ENCODE measurements at regions not wholly inside any gene's neighbourhood (a gene's known extent, or its start where the extent isn't known, plus 50 kb on each side); places are given as distances from the start of the nearest gene placed in this dataset.

- no peak overlapping the region for H3K4me3 Mint-ChIP-seq
- H3K36me3 Mint-ChIP-seq (ENCODE audit: low read depth), result no peaks in the 10 kb centered on the region
- H3K4me1 Mint-ChIP-seq (ENCODE audit: low read depth), result no peaks in the 10 kb centered on the region
- peaks cover 42% of the 10 kb centered on the region for H3K9me3 Mint-ChIP-seq
- no peaks in the 10 kb centered on the region for H3K27me3 Mint-ChIP-seq (ENCODE audit: low read depth)
- H3K27ac Mint-ChIP-seq, result no peak overlapping the region
Measured at GRCh38 chr3:147538034-147538433, 128.9 kb downstream of the ZIC1 start.

DNA sequence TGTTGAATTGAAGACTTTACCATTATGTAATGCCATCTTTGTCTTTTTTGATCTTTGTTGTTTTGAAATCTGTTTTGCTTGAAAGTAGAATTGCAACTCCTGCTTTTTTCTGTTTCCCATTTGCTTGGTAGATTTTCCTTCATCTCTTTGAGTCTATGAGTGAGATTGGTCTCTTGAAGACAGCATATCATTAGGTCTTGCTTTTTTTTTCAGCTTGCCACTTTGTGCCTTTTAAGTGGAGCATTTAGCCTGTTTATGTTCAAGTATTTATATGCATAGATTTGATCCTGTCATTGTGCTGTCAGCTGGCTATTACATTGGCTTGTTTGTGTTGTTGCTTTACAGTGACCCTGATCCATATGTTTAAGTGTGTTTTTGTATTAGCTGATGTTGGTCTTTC lies 131.8 kb downstream of the ZIC1 start:
- H3K9me3 Mint-ChIP-seq, result peaks cover 35% of the 10 kb centered on the region

DNA sequence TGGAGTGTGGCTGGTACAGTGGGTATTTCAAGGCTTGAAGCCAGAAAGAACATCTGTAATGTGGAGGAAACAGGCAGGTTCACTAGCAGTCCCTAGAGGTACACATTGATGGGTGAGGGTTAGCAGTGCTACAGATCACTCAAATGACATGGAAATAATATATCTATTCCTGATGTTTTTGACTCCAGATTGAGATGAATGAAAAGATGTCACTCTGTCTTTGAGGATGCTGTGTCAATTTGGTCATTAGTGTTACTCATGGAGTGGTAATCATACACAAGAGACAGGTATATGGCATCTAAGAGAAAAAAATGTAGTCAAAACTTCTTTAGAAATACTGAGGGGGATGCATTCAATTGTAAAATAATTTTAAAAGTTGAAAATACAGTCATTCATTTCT lies 135.1 kb downstream of the ZIC1 start:
- Mint-ChIP-seq H3K4me1 (ENCODE audit: low read depth) (no peaks in the 10 kb centered on the region), H3K9me3 (peaks cover 23% of the 10 kb centered on the region), H3K27ac (no peak overlapping the region), H3K4me3 (no peak overlapping the region), H3K27me3 (ENCODE audit: low read depth) (no peaks in the 10 kb centered on the region), H3K36me3 (ENCODE audit: low read depth) (no peaks in the 10 kb centered on the region)

More for the DNA sequence above, 131.8 kb downstream of the ZIC1 start:
- Mint-ChIP-seq H3K4me3 (no peak overlapping the region), H3K27me3 (ENCODE audit: low read depth) (no peaks in the 10 kb centered on the region), H3K27ac (no peak overlapping the region), H3K4me1 (ENCODE audit: low read depth) (no peaks in the 10 kb centered on the region), H3K36me3 (ENCODE audit: low read depth) (no peaks in the 10 kb centered on the region)

- H3K4me3 Mint-ChIP-seq, result no peak overlapping the region
Measured at GRCh38 chr3:147551491-147551890, 142.3 kb downstream of the ZIC1 start.

DNA sequence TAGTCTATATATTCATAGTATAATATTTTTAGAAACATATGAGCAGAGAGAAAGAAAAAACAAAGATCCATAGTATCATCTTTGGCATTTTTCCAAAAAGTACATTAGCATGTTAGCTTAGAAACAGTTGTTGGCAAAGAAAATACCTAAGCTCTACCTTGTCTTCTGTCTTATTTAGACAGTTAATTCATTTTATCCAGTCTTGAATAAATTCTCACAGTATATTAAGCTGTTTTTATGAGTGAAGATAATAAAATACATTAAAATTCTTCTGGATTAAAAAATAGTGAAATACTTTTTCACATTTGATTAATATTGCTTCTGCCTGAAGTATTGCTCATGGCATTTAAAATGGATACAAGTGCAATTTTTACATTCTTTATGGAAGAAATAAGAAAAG lies 145.2 kb downstream of the ZIC1 start:
- Mint-ChIP-seq H3K4me3 (no peak overlapping the region), H3K36me3 (ENCODE audit: low read depth) (no peaks in the 10 kb centered on the region), H3K27me3 (ENCODE audit: low read depth) (no peaks in the 10 kb centered on the region), H3K4me1 (ENCODE audit: low read depth) (no peaks in the 10 kb centered on the region), H3K9me3 (no peaks in the 10 kb centered on the region), H3K27ac (no peak overlapping the region)

More at GRCh38 chr3:147551491-147551890, 142.3 kb downstream of the ZIC1 start:
- no peaks in the 10 kb centered on the region for H3K9me3 Mint-ChIP-seq
- H3K27me3 Mint-ChIP-seq (ENCODE audit: low read depth), result no peaks in the 10 kb centered on the region
- no peak overlapping the region for H3K27ac Mint-ChIP-seq
- H3K4me1 Mint-ChIP-seq (ENCODE audit: low read depth), result no peaks in the 10 kb centered on the region
- no peaks in the 10 kb centered on the region for H3K36me3 Mint-ChIP-seq (ENCODE audit: low read depth)

DNA sequence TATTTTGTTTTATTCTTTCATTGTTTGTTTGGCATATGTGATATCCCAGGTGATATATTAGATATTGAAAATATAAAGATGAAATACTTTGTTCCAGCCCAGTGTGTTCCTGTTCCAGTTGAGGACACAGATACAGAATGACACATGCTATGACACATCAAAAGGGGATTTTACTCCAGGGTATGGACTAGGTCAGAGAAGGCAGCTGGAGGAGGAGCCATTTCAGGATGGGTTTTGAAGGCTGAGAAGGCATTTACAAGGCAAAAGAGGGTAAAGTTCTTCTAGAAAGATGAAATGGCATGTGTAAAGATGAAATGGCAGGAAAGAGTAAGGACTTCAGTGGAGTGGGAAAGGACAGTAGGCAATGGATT lies 163.8 kb downstream of the ZIC1 start:
- H3K36me3 Mint-ChIP-seq (ENCODE audit: low read depth), result no peaks in the 10 kb centered on the region
- H3K4me3 Mint-ChIP-seq, result no peak overlapping the region
- H3K4me1 Mint-ChIP-seq (ENCODE audit: low read depth), result no peaks in the 10 kb centered on the region
- H3K27ac Mint-ChIP-seq, result no peak overlapping the region
- no peaks in the 10 kb centered on the region for H3K27me3 Mint-ChIP-seq (ENCODE audit: low read depth)
- H3K9me3 Mint-ChIP-seq, result peaks cover 12% of the 10 kb centered on the region

DNA sequence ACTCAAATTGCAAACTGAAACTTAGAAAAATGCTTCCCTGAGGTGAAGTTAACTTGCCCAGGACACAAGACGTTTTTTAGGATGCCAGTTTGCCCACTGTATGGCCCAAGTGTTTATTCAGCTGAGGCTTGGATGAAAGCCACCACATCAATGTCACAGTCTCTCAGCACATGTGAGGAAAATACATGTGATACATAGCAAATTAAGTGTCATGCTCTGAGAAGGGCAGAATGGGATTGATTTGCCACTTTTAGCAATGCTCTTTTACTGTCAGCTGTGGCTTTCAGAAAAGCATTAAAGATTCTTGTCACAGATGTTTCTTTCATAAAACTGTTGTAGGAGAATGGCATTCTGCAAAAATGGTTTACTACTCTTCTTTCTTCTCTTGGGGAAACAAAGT lies 165.5 kb downstream of the ZIC1 start:
- Mint-ChIP-seq H3K36me3 (ENCODE audit: low read depth) (no peaks in the 10 kb centered on the region), H3K9me3 (peaks cover 12% of the 10 kb centered on the region), H3K27ac (no peak overlapping the region), H3K4me3 (no peak overlapping the region), H3K4me1 (ENCODE audit: low read depth) (no peaks in the 10 kb centered on the region), H3K27me3 (ENCODE audit: low read depth) (no peaks in the 10 kb centered on the region)

DNA sequence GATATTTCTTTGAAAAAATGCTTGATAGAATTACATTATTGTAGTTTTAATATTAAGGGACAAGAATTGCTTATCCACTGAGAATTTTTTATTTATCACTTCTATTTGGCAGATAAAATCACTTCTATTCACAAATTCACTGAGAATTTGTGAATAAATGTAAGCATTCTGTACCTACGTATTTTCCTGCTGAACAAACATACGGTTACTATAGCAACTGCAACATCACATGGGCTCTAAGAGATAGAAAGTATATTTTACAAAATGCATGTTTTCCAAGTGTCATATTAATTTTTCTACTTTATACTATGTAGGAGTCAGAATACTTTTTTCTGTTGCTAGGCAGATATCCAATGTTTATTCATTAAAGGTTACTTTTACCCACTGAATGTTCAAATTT lies 166.2 kb downstream of the ZIC1 start:
- no peaks in the 10 kb centered on the region for H3K4me1 Mint-ChIP-seq (ENCODE audit: low read depth)
- no peak overlapping the region for H3K4me3 Mint-ChIP-seq
- no peaks in the 10 kb centered on the region for H3K36me3 Mint-ChIP-seq (ENCODE audit: low read depth)
- no peaks in the 10 kb centered on the region for H3K27me3 Mint-ChIP-seq (ENCODE audit: low read depth)
- H3K27ac Mint-ChIP-seq, result no peak overlapping the region
- peaks cover 12% of the 10 kb centered on the region for H3K9me3 Mint-ChIP-seq

DNA sequence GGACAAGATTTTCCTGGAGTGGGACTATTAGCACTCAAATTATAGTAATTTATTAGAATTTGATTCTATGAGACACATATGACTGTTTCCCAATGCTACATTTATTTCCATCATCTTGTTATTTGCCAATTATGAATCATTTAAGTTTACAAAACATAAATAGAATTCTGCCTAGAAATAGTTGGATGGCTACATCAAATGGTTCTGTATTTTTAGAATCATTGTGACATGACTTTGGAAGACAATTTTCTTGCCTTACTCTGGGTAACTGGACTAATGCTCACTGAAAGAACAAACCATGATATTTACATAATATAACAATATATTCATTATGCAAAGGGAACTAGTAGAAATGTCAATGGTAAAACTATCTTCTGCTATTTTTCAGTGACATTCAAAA lies 173.5 kb downstream of the ZIC1 start:
- Mint-ChIP-seq H3K27me3 (ENCODE audit: low read depth) (no peaks in the 10 kb centered on the region), H3K9me3 (peaks cover 2% of the 10 kb centered on the region), H3K36me3 (ENCODE audit: low read depth) (no peaks in the 10 kb centered on the region), H3K4me1 (ENCODE audit: low read depth) (no peaks in the 10 kb centered on the region), H3K27ac (no peak overlapping the region), H3K4me3 (no peak overlapping the region)

- H3K27ac Mint-ChIP-seq, result no peak overlapping the region
- H3K27me3 Mint-ChIP-seq (ENCODE audit: low read depth), result no peaks in the 10 kb centered on the region
- no peak overlapping the region for H3K4me3 Mint-ChIP-seq
- H3K4me1 Mint-ChIP-seq (ENCODE audit: low read depth), result no peaks in the 10 kb centered on the region
- no peaks in the 10 kb centered on the region for H3K36me3 Mint-ChIP-seq (ENCODE audit: low read depth)
- peaks cover 4% of the 10 kb centered on the region for H3K9me3 Mint-ChIP-seq
Measured at GRCh38 chr3:147589016-147589415, 179.9 kb downstream of the ZIC1 start.

- Mint-ChIP-seq H3K4me3 (no peak overlapping the region), H3K27ac (no peak overlapping the region), H3K36me3 (ENCODE audit: low read depth) (no peaks in the 10 kb centered on the region), H3K9me3 (peaks cover 3% of the 10 kb centered on the region), H3K27me3 (ENCODE audit: low read depth) (no peaks in the 10 kb centered on the region), H3K4me1 (ENCODE audit: low read depth) (no peaks in the 10 kb centered on the region)
Measured at GRCh38 chr3:147604136-147604535, 195.0 kb downstream of the ZIC1 start.

DNA sequence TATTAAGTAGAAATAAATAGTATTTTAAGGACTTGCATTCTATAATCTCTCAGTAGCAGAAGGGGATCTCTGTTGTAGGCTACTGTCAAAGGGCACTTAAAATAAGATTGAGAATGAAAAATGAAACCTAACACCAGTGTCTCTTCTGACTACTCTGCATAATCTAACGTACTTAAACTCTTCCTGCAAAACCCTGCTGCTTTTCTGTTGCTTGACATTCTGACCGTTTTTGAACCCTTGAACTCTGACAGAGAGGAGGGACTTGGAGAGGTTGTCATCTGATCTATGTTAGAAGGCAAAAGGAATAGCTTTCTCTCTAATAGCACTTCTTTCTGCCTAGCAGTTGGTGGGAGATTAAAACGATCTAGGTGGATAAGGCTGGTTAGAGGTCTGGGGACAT lies 204.6 kb downstream of the ZIC1 start:
- Mint-ChIP-seq H3K9me3 (no peaks in the 10 kb centered on the region), H3K27ac (no peak overlapping the region), H3K4me1 (ENCODE audit: low read depth) (no peaks in the 10 kb centered on the region), H3K4me3 (no peak overlapping the region), H3K27me3 (ENCODE audit: low read depth) (no peaks in the 10 kb centered on the region), H3K36me3 (ENCODE audit: low read depth) (no peaks in the 10 kb centered on the region)

- Mint-ChIP-seq H3K36me3 (ENCODE audit: low read depth) (no peaks in the 10 kb centered on the region), H3K27ac (no peak overlapping the region), H3K9me3 (no peaks in the 10 kb centered on the region), H3K4me1 (ENCODE audit: low read depth) (no peaks in the 10 kb centered on the region), H3K27me3 (ENCODE audit: low read depth) (no peaks in the 10 kb centered on the region), H3K4me3 (no peak overlapping the region)
Measured at GRCh38 chr3:147614210-147614609, 205.0 kb downstream of the ZIC1 start.

- no peaks in the 10 kb centered on the region for H3K9me3 Mint-ChIP-seq
- H3K36me3 Mint-ChIP-seq (ENCODE audit: low read depth), result no peaks in the 10 kb centered on the region
- H3K4me1 Mint-ChIP-seq (ENCODE audit: low read depth), result no peaks in the 10 kb centered on the region
- H3K27ac Mint-ChIP-seq, result no peak overlapping the region
- no peak overlapping the region for H3K4me3 Mint-ChIP-seq
- no peaks in the 10 kb centered on the region for H3K27me3 Mint-ChIP-seq (ENCODE audit: low read depth)
Measured at GRCh38 chr3:147615035-147615434, 205.9 kb downstream of the ZIC1 start.

DNA sequence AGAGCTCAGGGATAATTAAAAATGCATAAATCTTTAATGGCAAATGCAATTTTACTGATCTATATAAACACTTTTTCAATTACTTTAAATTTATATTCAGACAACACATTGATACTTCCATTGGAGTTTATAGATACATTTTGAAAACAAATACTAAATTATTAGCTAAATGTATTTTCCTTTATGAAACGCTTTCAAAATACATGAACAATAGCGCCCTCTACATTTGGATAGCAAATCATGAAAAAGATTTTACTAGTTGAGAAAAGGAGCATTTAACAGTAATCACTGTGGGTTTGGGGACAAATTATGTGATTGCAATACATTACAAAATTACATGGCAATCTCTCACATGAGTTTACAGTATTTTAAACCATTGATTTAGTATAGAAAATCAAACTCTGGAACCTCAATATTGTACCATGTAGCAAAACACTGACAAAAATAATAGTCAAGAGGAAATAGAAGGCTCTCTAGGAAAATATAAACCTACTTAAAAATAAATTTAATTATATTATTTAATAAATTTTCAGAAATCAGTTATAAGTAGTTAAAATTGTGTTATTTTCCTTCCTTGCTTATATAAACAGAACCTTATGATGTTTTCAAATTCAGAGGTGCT lies 207.9 kb downstream of the ZIC1 start:
- Mint-ChIP-seq H3K9me3 (no peaks in the 10 kb centered on the region), H3K27me3 (ENCODE audit: low read depth) (no peaks in the 10 kb centered on the region), H3K4me1 (ENCODE audit: low read depth) (no peaks in the 10 kb centered on the region), H3K27ac (no peak overlapping the region), H3K36me3 (ENCODE audit: low read depth) (no peaks in the 10 kb centered on the region), H3K4me3 (no peak overlapping the region)

- Mint-ChIP-seq H3K27me3 (ENCODE audit: low read depth) (no peaks in the 10 kb centered on the region), H3K9me3 (no peaks in the 10 kb centered on the region), H3K4me3 (no peak overlapping the region), H3K36me3 (ENCODE audit: low read depth) (no peaks in the 10 kb centered on the region), H3K27ac (no peak overlapping the region), H3K4me1 (ENCODE audit: low read depth) (no peaks in the 10 kb centered on the region)
Measured at GRCh38 chr3:147618691-147619090, 209.5 kb downstream of the ZIC1 start.

Measured in T-helper 1 cell treated with Interleukin-12 subunit alpha and Interleukin-12 subunit beta and Interleukin-4 antibody, amounts not matched to agents 30 μg/mL and 1 μg/mL, for 36 hours (primary cell).